ENCODE measurements at regions not wholly inside any gene's neighbourhood (a gene's known extent, or its start where the extent isn't known, plus 50 kb on each side); places are given as distances from the start of the nearest gene placed in this dataset.

DNA sequence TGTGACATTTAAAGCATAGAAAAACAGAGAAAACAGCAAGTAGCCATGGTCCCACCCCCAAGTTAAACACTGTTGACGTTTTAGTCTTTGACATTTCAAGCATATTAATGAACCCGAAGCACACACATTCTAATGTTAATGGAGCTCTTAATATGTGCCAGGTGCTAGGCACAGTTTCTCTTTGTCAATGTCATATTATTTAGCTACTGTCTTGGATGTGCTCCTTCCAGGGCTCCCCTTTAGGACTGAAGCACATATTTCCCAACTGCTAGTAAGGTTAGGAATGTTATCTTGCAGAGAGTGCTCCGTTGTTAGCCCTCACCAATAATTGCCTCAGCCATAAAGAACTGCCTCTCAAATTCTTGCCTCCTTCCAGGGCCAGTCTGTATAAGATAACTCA, 716.6 kb upstream of the TENM4 start:
- TF ChIP-seq, protein P1, sequence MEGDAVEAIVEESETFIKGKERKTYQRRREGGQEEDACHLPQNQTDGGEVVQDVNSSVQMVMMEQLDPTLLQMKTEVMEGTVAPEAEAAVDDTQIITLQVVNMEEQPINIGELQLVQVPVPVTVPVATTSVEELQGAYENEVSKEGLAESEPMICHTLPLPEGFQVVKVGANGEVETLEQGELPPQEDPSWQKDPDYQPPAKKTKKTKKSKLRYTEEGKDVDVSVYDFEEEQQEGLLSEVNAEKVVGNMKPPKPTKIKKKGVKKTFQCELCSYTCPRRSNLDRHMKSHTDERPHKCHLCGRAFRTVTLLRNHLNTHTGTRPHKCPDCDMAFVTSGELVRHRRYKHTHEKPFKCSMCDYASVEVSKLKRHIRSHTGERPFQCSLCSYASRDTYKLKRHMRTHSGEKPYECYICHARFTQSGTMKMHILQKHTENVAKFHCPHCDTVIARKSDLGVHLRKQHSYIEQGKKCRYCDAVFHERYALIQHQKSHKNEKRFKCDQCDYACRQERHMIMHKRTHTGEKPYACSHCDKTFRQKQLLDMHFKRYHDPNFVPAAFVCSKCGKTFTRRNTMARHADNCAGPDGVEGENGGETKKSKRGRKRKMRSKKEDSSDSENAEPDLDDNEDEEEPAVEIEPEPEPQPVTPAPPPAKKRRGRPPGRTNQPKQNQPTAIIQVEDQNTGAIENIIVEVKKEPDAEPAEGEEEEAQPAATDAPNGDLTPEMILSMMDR (IDR thresholded peaks at IDR 0.05), result no peak
- TF ChIP-seq POLR2A (IDR thresholded peaks at IDR 0.05), result no peak
